ENCODE measurements at regions not wholly inside any gene's neighbourhood (a gene's known extent, or its start where the extent isn't known, plus 50 kb on each side); places are given as distances from the start of the nearest gene placed in this dataset.

DNA sequence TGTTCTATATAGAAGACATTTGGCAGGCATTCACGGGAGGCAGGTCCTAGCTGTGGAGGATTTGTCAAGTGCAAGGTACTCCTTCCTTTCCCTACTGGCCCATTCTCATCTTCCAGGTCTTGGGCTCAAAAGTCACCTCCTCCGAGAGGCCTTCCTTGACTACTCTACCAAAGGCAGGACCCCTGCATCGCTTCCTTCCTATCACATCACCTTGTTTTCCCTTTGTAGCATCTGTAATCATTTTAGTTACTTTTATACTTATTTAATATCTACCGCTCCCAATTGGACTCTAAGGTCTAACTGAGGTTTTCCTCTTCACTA, 296.8 kb upstream of the KAZN start:
- no peak for DNase-seq (ENCODE audit: low read depth in 2 of 2)

DNA sequence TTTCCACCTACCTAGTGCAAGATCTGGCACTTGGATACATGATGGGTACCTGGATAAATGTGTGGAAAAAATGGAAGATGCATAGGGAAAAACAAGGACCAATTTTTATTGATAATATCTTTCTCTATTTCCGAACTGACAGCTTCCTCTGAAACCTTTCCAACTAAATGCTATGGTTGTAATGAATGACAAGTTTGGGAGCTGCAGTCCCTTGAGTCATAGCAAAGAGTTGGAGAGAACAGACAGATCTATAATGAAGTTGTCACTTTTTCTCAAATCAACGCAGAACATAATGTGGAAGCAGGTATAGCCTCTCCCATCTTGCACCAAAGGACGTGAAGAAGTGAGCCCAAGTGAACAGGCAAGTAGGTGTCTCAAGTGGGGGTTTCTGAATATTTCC, 296.5 kb upstream of the KAZN start:
- no peak for DNase-seq (ENCODE audit: low read depth in 2 of 2)

DNA sequence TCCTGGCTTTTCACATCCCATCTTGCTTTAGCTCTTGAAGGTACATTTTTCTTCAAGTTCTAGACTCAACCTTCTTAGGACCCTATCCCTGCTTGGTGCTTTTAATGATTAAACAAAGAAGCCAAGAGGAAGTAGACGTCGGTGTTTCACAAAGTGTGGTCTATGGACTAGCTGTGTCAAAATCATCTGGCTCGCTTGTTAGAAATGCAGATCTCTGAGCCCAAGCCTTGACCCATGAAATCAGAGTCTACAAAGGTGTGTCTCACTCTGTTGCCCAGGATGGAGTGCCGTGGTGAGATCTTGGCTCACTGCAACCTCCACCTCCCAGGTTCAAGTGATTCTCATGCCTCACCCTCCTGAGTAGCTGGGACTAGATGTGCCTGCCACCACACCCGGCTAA, 295.5 kb upstream of the KAZN start:
- no peak for DNase-seq (ENCODE audit: low read depth in 2 of 2)

DNA sequence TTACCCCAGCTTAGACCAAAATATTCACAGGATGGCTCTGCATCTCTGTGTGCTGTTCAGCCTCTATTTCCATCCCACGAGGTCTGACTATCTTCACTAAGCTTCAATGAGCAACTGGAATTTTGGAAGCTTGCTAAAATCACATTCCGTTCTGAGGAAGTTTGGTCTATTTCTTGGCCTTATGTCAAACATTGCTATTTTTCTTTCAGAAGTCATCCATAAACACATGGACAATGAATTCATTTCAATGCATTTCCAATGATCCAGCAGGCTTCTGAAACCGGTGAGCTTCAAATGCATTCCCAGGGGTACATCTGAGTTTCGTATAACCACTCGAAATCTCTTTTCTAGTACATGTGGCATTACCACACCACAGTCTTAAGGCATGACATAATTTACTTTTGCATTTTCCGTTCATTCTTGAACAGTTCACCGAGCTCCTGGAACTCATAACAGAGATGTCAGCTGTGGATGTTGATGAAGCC, 294.1 kb upstream of the KAZN start:
- no peak for DNase-seq (ENCODE audit: low read depth in 2 of 2)

DNA sequence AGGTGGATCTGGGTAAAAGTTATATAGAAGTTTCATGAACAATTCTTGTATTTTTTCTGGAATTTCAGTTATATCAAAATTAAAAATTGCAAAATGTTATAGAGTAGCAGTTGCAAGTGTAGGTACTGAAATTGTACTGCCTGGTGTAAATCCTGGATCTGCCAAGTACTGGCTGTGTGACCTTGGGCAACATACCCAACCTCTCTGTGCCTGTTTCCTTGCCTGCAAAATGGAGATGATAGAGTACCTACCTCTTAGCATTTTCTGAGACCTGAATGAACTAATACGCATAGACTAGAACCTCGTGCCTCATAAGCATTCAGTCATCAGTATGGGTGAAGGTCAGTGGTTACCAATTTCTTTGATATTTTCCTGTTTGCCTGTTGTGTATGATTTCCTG, 290.0 kb upstream of the KAZN start:
- DNase-seq (ENCODE audit: low read depth in 2 of 2) = no peak

DNA sequence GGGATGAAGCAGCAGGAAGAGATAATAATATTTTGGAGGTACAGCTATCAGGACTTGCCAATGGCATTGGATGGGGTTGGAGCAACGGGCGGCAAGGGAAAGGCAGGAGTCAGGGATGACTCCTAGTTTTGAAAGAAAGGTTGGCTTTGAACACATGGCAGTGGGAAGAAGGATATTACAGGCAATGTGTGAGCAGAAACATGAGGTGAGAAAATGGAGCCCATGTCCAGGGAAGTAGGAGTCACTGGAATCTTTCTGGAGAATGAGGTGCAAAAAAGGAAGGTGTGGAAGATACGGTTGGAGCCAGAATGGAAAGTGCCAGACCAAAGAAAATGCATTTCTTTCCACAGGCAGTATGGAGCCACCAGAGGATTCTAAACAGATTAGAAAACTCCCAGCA, 288.5 kb upstream of the KAZN start:
- no peak for DNase-seq (ENCODE audit: low read depth in 2 of 2)

GRCh38 chr1:14310476-14310875, 288.0 kb upstream of the KAZN start:
- no peak for DNase-seq (ENCODE audit: low read depth in 2 of 2)

DNA sequence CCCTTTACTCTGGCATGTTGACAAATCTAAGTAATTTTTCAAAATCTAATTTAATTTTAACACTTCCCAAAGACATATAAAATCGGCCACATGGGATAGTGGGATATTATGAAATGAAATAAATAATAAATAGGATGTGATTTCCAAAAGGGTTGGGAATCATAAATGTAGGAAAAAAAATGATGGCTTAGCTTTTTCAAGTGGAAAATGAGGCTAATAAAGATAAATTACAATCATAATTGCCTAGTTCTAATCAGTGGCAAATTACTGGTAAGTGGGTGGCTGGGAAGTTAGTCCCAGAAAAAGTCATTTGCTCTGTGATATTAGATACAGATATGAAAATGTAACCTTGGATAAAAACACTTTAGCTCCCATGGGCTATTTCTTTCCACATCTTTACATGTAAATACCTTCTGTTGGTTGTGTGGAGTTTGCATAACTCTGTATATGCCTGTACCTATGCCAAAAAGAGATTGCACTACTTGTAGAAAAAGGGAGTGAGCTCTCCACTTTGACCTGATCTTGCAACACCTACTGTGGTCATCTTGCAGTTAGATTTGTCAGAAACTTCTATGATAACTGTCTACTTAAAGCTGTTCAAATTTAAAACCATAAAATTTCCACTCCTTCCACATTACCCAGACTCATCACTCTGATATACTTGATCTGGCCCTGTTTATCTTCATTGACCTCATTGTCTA, 284.6 kb upstream of the KAZN start:
- DNase-seq (ENCODE audit: low read depth in 2 of 2) = no peak

DNA sequence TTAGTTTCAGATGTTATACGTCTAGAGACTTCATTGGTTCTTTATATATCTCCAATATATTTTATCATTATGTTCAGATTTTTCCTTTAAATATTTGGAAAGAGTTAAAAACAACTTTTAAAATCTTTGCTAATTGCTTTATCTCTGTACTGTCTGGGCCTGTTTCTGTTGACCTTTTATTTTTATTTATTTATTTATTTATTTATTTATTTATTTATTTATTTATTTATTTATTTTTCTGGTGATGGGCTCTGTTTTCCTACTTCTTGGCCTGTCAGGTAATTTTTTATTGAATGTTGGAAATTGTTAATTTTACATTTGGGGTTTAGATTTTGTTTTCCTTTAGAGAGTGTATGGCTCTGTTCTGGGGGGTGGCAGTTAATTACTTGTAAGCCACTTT, 279.7 kb upstream of the KAZN start:
- no peak for DNase-seq (ENCODE audit: low read depth in 2 of 2)

- DNase-seq (ENCODE audit: low read depth in 2 of 2) = no peak
Observed at GRCh38 chr1:14320518-14320917, 278.0 kb upstream of the KAZN start.

DNA sequence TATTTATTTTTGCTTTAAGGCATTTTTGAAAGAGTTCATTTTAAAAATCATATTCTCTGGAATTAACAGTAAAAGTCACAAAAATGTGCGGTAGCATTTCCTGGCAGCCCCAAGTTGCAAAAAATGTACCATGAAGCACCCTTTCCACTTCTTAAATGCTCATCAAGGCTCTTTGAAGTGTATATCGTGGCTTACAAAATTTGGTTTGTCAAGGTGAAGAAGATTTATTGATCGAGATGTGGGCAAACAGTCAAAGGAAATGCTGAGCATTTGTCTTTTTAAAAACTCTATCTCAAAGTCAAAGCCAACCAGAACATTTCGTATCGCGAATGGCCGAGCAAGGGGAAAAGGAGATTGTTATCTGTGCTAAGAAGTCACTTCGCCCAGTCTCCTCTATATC, 277.5 kb upstream of the KAZN start:
- DNase-seq (ENCODE audit: low read depth in 2 of 2) = no peak

- no peak for DNase-seq (ENCODE audit: low read depth in 2 of 2)
Observed at GRCh38 chr1:14321422-14321821, 277.1 kb upstream of the KAZN start.

GRCh38 chr1:14323568-14324247, 274.8 kb upstream of the KAZN start:
- no peak for DNase-seq (ENCODE audit: low read depth in 2 of 2)

- DNase-seq (ENCODE audit: low read depth in 2 of 2) = no peak
Observed at GRCh38 chr1:14324248-14324630, 274.2 kb upstream of the KAZN start.

GRCh38 chr1:14326857-14327256, 271.6 kb upstream of the KAZN start:
- no peak for DNase-seq (ENCODE audit: low read depth in 2 of 2)

- DNase-seq (ENCODE audit: low read depth in 2 of 2) = no peak
Observed at GRCh38 chr1:14328685-14329084, 269.8 kb upstream of the KAZN start.

DNA sequence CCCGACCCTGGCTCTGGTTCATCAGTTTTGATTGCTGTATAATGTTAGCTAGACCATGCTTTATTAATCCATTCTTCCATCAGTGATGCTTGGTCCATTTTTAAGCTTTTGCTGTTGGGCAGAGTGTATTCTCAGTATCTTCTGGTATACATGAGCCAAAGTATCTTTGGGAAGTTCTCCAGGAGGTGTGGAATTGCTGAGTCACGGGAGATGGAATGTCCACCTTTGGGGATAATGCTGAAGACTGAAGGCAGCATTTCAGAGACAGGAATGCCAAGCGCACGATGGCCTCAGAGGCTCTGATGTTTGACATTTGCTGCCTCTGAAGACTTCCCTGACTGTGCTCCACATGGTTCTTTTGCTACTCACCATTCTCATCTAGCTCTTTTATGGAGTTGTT, 266.3 kb upstream of the KAZN start:
- no peak for DNase-seq (ENCODE audit: low read depth in 2 of 2)

DNA sequence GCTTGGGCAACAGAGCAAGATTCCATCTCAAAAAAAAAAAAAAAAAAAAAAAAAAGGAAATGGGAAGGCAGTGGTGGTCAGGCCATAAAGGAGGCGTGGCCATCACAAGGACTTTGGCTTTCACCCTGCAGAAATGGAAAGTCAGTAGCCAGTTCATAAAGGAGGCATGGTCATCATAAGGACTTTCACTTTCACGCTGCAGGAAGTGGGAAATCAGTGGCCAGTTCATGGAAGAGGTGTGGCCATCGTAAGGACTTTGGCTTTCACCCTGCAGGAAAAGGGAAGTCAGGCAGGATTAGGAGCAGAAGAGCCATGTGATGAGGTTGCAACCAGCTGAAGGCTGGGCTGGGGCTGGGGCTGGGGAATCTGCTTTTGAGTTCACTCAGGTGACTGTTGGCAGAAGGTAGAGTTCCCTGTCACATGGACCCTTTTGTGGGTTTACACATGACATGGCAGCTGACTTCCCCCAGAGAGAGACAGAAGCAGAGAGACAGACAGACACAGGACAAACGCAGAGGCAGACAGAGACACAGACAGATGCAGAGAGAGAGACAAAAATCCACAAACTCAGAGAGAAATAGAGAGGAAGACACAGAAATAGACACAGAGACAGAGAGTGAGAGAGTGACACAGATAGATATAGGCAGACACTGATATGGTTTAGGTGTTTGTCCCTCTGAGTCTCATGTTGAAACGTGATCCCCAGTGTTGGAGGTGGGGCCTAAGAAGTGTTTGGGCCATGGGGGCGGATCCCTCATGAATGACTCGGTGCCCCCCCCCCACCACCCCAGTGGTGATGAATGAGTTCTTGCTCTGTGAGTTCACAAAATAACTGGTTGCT, 263.9 kb upstream of the KAZN start:
- peak in 1 of 2 donors; percentile 11 for DNase-seq (ENCODE audit: low read depth in 2 of 2)

- no peak for DNase-seq (ENCODE audit: low read depth in 2 of 2)
Observed at GRCh38 chr1:14338509-14338908, 260.0 kb upstream of the KAZN start.

- DNase-seq (ENCODE audit: low read depth in 2 of 2) = no peak
Observed at GRCh38 chr1:14339288-14339687, 259.2 kb upstream of the KAZN start.

GRCh38 chr1:14340002-14340785, 258.3 kb upstream of the KAZN start:
- no peak for DNase-seq (ENCODE audit: low read depth in 2 of 2)

DNA sequence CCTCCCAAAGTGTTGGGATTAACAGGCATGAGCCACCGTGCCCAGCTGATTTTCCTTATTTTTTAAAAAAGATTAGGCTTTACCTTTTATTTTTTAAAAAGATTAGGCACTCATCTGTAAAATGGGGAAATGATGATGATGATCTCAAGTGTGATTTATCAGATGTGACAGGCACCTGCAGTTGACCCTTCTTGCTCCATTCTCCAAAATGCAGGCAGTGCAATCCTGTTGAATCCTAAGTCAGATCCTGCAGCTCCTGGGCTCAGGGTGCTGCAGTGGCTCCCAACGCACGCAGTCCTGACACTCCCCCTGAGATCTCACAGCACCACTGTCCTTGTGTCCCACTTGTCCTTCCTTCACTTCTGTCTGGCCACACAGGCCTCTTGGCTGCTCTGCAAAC, 257.3 kb upstream of the KAZN start:
- no peak for DNase-seq (ENCODE audit: low read depth in 2 of 2)

Measured in stimulated activated CD4-positive, alpha-beta T cell treated with anti-CD3 and anti-CD28 coated beads, Interleukin-1b, Interleukin-23, amount 100 ng/mL, for 4 hours (primary cell).